Mucosa of gallbladder (tissue), 1 donor: ENCODE measurements at regions not wholly inside any gene's neighbourhood (a gene's known extent, or its start where the extent isn't known, plus 50 kb on each side); places are given as distances from the start of the nearest gene placed in this dataset.

Experiments
- DNase-seq: peaks from one replicate; pipeline ENCODE4 v3.0.0-alpha.2; 2020; ENCODE audit warnings: low spot score
- donor health status: DM: no; HTN: no; CAD: no.

GRCh38 chrX:40278340-40279090 is 180.8 kb upstream of the BCOR start:
- no peak for DNase-seq

- DNase-seq, result no peak
Observed at GRCh38 chrX:40277672-40278071, 179.9 kb upstream of the BCOR start.

GRCh38 chrX:40273356-40274050 is 175.7 kb upstream of the BCOR start:
- peak; percentile 46 for DNase-seq

GRCh38 chrX:40272776-40273175 is 175.0 kb upstream of the BCOR start:
- no peak for DNase-seq

GRCh38 chrX:40272141-40272540 is 174.4 kb upstream of the BCOR start:
- no peak for DNase-seq

GRCh38 chrX:40268188-40268520 is 170.4 kb upstream of the BCOR start:
- DNase-seq, result no peak

- DNase-seq, result no peak
Observed at GRCh38 chrX:40267334-40268187, 169.8 kb upstream of the BCOR start.

GRCh38 chrX:40266490-40267333 is 169.0 kb upstream of the BCOR start:
- peak; percentile 57 for DNase-seq

- no peak for DNase-seq
Observed at GRCh38 chrX:40265936-40266335, 168.2 kb upstream of the BCOR start.

GRCh38 chrX:40263014-40263560 is 165.3 kb upstream of the BCOR start:
- DNase-seq, result peak; percentile 17

- no peak for DNase-seq
Observed at GRCh38 chrX:40262157-40263013, 164.6 kb upstream of the BCOR start.

- DNase-seq, result no peak
Observed at GRCh38 chrX:40261833-40262156, 164.0 kb upstream of the BCOR start.

- DNase-seq, result no peak
Observed at GRCh38 chrX:40260146-40260747, 162.5 kb upstream of the BCOR start.

GRCh38 chrX:40258909-40259308 is 161.2 kb upstream of the BCOR start:
- no peak for DNase-seq

- no peak for DNase-seq
Observed at GRCh38 chrX:40253771-40254170, 156.0 kb upstream of the BCOR start.

GRCh38 chrX:40249582-40249981 is 151.8 kb upstream of the BCOR start:
- no peak for DNase-seq

- no peak for DNase-seq
Observed at GRCh38 chrX:40248822-40249221, 151.1 kb upstream of the BCOR start.

GRCh38 chrX:40247848-40248622 is 150.3 kb upstream of the BCOR start:
- DNase-seq, result no peak

GRCh38 chrX:40247382-40247781 is 149.6 kb upstream of the BCOR start:
- DNase-seq, result no peak
